KBM-7 (cell line): ENCODE measurements at regions not wholly inside any gene's neighbourhood (a gene's known extent, or its start where the extent isn't known, plus 50 kb on each side); places are given as distances from the start of the nearest gene placed in this dataset.
"Not testable (repeated sequence)": the region's sequence is repeated elsewhere in the genome, so short reads cannot be mapped to it uniquely, and the experiment has no call there.

ENCODE experiments used
- DNase-seq: peaks from one replicate; pipeline ENCODE4 v3.0.0-alpha.2; 2015
- in situ Hi-C: fragments of 300-500 bp; cut with MboI; formaldehyde crosslinking; loops from 2 replicates; pipeline ENCODE4 v1.14.3; 2020; ENCODE audit warnings: low sequenced_read_pairs, low pct_unique_long_range_greater_than_20kb, mixed read lengths

- in situ Hi-C loops, result no loop called here
These were observed 1339.1 kb downstream of the OLFM4 start for GRCh38 chr13:54367639-54368271.

DNA sequence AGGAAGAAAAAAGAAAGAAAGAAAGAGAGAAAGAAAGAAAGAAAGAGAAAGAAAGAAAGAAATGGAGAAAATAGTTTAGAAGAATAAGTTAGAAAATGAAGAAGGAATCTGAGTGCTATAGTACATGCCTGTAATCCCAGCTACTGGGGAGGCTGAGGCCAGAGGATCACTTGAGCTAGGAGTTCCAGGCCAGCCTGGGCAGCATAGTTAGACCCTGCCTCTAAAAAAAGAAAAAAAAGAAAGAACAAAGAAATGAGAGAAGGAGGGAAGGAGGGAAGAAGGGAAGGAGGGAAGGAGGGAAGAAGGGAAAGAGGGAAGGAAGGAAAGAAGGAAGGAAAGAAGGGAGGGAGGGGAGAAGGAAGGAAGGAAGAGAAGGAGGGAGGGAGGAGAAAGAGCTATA is 1339.8 kb downstream of the OLFM4 start:
- in situ Hi-C loops, result no loop called here
- no peak for DNase-seq

More at GRCh38 chr13:54367639-54368271, 1339.1 kb downstream of the OLFM4 start:
- DNase-seq, result no peak

DNA sequence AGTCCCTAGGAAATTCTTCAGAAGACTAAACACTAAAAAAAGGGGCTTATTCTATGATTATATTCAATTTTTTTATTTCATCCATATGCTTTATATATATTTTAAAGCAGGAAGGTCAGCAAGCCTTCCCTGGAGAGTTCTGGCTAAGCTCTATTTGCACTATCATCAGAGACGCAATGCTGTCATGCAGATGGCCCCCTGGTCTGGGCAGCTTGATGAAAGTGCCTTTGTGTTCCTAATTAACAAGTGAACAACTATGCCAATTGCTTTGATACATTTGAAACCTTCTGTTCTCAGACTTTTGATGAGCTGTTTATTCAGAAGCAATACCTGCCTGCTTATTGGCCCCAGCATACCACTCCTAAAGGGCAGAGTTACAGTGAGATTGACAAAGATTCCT is 1344.6 kb downstream of the OLFM4 start:
- in situ Hi-C loops, result no loop called here
- no peak for DNase-seq

- in situ Hi-C loops, result no loop called here
- DNase-seq, result no peak
These were observed 1350.8 kb downstream of the OLFM4 start for GRCh38 chr13:54379461-54379860.

GRCh38 chr13:54383604-54384003 is 1355.0 kb downstream of the OLFM4 start:
- in situ Hi-C loops, result no loop called here
- no peak for DNase-seq

DNA sequence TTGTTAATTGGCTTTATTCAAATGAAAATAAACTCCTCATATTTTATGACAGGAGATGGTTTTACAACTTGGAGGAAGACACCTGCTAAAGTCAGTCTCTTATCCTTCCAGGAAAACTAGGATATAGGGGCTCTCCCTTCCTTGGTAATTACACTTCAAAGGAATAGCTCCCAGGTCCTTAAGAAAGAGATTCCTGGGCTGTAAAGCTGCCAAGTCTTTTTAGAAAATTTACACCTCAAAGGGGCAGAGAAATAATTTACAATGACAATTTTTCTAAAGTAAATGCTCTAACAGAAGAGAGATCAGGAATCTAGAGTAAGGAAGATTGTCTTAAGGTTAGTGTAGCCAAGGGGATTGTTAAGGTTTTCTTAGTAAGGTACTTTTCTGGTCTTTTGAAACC is 1359.0 kb downstream of the OLFM4 start:
- DNase-seq, result no peak

DNA sequence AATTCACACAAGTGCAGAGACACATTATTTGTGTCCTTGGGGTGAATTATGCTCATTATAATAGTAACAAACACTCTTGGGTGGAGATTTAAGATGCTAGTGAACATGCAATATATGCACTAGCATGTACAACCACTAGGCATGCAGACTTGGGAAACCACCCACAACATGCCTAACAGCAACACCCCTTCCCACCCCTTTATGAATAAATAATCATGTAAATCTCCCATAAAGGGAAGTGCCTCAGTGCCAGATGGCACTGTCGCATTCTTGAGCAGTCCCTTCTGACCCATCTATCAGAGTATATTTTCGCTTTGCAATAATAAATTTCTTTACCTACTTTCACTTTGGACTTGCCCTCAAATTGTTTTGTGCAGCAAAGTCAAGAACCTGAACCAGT is 1362.2 kb downstream of the OLFM4 start:
- in situ Hi-C loops, result no loop called here
- DNase-seq, result no peak

More for the DNA sequence above, 1359.0 kb downstream of the OLFM4 start:
- in situ Hi-C loops, result no loop called here

GRCh38 chr13:54394085-54394700 is 1365.6 kb downstream of the OLFM4 start:
- in situ Hi-C loops, result no loop called here
- DNase-seq, result no peak

- no peak for DNase-seq
- in situ Hi-C loops, result no loop called here
These were observed 1366.3 kb downstream of the OLFM4 start for GRCh38 chr13:54394908-54395307.

DNA sequence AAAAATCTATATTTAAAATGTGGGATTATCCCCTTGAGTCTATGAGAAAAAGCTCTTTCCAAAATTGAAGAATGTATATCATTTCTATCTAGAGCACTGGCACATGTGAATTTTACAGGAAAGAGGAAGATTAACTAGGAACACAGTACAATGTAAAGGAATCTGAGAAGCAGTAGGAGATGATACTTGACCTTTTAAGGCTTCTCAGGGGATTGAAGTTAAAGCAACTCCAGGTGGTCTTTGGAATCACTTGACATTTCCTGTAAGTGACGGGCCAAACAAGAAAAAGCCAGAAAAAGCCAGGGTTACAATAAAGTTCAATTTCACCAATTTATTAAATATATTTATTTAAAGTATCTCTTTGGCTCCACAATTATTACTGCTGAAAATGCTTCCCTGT is 1373.9 kb downstream of the OLFM4 start:
- no peak for DNase-seq
- in situ Hi-C loops, result no loop called here

DNA sequence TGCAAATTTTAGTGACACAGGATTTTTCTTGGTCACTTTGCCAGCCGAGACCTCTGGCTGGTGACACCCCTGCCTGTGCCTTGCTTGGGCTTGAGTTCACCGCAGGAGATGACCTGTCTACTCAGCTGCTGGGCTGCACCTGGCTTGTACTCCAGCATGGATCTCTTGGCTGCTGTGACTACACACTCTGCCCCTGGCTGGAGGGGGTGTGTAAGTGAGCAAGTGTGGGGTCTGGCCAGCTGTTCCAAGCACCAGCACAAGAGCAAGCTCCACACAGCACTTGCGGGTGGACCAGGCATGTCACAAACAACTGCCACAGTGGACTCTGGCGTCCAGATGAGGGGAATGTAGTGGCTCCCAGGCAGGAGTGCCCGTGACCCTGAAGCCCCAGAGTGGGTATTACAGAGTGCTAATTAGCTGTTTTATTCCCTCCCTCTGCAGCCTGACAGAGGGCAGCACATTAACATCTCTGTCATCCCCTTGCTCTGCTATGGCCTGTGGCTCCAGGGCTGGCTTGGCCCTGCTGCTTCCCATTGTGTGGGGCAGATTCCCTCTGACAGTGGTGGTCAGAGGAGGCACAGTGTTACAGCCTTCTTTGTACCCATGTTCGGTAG is 1387.2 kb downstream of the OLFM4 start:
- in situ Hi-C loops, result no loop called here
- DNase-seq, result no peak

- DNase-seq, in situ Hi-C loops: not testable (repeated sequence)
These were observed 1394.3 kb downstream of the OLFM4 start for GRCh38 chr13:54422946-54423345.

DNA sequence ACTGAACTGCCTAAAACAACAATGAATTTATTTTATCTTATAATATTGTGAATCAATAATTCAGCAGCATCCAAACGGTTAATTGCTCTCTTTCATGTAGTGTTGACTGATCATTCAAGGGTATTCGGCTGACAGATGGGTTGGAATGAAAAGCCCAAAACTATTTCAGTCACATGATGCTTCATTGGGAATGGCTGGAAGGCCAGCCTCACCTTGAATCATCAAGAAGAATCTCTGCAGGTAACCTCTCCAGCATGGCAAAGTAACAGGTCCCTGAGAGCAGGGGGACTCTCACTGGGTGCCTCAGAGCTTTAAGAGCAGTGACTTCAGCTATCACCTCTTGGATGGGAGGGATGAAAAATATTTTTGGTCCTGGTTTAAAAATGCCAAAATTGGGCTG is 1395.7 kb downstream of the OLFM4 start:
- DNase-seq, result no peak
- in situ Hi-C loops, result no loop called here

GRCh38 chr13:54433493-54434206 is 1405.0 kb downstream of the OLFM4 start:
- in situ Hi-C loops, result no loop called here
- no peak for DNase-seq

- in situ Hi-C loops, DNase-seq: not testable (repeated sequence)
These were observed 1412.3 kb downstream of the OLFM4 start for GRCh38 chr13:54440853-54441400.

DNA sequence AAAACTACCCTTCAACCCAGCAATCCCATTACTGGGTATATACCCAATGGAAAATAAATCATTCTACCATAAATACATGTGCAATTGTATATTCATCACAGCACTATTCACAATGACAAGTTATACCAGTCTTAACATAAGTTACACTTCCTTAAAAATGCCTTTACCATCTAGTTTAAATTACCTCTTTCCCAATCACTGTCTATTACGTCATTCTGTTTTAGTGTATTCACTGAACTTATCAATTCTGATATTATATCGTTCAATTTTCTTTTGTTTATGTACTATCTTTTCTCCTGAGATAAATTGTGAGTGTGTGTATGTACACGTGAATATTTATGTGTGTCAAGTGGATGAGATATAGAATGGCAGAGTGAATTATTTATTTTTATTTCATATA is 1416.8 kb downstream of the OLFM4 start:
- no peak for DNase-seq
- in situ Hi-C loops, result no loop called here

- no peak for DNase-seq
- in situ Hi-C loops, result no loop called here
These were observed 1417.3 kb downstream of the OLFM4 start for GRCh38 chr13:54445865-54446264.

GRCh38 chr13:54449922-54450321 is 1421.3 kb downstream of the OLFM4 start:
- DNase-seq, result peak; percentile 1
- in situ Hi-C loops, result no loop called here

DNA sequence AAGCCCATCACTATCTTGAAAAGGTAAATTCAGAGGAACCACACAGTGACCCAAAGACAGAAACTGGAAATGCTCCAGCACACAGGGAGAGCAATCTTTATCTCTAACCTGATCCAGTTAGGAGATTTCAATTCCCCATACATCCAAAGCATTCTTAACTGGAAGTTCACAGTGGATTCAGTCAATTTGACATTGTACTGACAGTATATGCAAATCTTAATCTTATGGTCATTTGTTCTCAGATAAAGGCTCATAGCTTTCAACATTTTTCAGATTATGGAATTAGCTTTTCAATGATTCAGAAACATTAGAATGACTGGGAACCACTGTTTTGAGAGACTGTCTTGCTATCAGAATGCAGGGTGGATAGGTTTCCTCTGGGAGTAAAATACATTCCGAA is 1455.6 kb downstream of the OLFM4 start:
- DNase-seq, result no peak
- in situ Hi-C loops, result no loop called here
